ENCODE measurements at regions not wholly inside any gene's neighbourhood (a gene's known extent, or its start where the extent isn't known, plus 50 kb on each side); places are given as distances from the start of the nearest gene placed in this dataset.
"Not testable (repeated sequence)": the region's sequence is repeated elsewhere in the genome, so short reads cannot be mapped to it uniquely, and the experiment has no call there.

DNA sequence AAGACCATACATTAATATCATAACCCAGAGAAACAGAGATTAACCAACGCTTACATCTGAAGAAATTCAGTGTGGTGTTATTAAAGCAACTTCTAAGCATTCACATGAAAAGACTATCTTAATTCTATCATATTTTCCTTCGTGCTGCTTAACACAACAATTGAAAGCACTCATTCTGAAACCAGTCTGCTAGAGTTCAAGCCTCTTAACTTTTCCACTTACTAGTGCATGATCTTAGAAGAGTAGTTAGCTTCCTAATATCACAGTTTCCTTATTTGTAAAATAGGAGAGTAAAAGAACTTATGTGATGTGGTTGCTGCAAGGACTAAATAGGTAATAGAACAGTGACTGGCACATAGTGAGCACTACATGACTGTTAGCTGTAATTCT lies 379.3 kb downstream of the TRIM36 start:
- no peak for ATAC-seq

DNA sequence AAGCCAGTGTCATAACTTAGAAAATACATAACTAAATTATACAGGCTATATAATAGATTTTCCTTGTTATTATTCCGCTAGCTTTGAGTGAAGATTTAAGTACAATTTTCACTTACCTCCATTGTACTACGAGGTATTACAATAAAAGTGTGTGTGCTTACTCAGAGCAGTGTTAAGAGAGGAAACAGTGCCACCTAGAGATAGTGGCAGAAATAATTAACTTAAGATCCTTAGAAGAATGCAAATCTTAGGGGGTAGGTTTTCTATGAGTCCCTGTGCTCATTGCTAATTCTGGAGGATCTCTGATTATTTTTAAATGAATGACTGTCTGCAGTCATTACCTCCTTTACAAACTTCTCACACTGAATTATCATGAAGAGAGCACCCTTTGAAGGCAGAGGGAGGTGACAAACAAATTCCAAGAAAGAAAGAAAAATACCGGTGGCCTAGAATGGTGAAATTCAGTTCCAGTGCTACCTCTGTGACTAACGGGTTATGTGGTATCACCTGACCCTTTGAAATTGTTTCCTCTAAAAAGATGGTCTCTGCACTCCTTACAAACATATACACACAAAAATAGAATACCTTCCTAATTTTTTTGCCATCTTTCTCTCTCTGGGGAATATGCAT lies 379.8 kb downstream of the TRIM36 start:
- peak; percentile 47 for ATAC-seq

DNA sequence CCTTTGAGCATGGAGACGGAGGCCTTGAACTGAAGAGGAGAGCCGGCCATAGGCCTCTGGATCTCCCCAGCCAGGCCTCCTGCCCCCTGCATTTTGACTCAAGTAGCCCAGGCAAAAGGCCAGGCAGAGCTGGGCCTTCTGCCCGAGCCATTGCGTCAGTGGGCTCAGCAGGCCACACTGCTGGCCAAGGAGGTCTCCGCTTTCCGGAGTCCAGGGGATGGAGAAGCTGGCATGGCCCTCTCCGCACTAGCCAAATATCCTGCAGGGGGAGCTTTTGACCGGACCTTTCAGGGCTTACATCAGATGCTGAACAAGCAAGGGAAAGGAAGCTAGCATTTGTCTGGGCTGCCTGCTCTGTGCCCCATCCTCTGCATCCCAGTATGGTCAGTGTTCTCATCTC lies 386.8 kb downstream of the TRIM36 start:
- no peak for ATAC-seq

DNA sequence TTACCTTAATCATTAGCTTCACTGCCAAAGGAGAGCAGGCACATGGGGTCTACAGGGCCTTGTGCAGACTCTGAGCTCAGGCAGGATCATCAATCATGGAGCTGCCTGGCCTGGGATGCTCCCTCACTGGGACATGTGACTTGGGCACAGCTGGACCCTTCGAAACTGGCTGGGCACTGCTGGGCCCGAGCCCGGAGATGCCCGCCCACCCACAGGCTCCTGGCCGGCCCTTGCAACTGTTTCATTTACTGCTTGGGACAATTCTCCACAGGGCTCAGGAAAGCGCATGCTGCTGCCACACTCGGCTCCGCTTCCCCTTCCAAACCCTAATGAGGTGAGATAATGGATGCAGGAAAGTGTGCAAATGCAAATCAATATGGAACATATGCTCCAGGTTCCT lies 387.5 kb downstream of the TRIM36 start:
- ATAC-seq = no peak

DNA sequence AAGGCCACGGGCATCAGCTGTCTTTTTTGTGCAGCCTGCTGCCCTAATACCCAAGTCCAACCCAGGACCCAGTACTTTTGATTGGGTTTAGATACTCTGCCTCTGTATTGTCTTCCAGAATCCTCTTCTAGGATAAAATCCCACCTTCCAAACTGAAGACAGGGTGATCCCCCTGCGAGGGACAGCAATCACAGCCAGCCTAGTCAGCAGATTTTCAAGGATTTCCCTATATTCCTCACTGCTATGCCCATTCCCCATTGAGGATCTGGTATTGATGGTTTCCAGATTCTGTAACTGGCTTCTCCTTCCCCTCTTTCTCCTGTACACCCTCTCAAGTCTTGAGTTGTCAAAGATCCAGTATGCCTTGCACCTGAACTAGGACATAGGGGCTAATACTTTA lies 389.4 kb downstream of the TRIM36 start:
- ATAC-seq = no peak

DNA sequence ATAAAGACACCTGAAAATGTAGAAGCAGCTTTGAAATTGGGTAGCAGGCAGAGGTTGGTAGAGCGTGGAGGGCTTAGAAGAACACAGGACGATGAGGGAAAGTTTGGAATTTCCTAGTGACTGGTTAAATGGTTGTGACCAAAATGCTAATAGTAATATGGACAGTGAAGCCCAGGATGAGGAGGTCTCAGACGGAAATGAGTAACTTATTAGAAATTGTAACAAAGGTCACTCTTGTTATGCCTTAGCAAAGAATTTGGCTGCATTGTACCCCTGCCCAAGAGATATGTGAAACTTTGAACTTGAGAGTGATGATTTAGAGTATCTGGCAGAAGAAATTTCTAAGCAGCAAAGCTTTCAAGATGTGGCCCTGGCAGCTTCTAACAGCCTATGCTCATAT lies 382.5 kb downstream of the KCNN2 start:
- no peak for ATAC-seq

DNA sequence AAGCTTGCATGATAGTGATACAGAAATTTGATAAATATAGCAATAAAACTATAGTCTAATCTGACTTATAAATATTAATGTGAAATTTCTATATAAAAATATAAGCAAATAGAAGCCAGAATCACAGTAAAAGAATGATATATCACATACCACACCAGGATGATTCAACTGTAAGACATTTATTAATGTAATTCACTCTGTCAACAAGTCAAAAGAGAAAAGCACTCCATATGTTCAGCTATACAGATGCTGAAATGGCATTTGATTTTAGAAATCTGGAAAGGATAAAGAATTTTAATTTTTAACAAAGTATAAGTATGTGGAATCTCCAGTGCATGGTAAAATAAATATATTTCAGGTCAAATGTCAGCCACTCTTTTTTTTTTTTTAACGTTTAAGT lies 372.4 kb downstream of the KCNN2 start:
- ATAC-seq = no peak

DNA sequence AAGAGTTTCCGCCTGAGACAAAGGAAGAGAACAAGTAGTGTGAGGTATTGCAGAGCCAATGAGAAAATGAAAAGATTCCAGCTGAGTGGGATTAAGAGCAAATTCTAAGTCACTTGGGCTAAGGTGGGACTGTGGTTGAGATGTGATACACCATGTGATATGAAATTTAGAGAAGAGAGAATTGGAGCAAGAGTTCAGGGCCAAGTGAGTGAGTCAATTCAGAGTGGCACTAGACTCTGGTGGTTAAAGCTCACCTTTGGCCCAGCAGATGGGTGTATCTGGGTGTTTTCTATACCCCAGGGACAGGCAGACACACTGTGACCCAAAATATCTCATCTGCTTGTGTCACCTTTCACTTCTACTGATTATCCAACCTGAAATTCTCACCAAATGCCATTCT lies 368.1 kb downstream of the KCNN2 start:
- ATAC-seq = peak; percentile 8

DNA sequence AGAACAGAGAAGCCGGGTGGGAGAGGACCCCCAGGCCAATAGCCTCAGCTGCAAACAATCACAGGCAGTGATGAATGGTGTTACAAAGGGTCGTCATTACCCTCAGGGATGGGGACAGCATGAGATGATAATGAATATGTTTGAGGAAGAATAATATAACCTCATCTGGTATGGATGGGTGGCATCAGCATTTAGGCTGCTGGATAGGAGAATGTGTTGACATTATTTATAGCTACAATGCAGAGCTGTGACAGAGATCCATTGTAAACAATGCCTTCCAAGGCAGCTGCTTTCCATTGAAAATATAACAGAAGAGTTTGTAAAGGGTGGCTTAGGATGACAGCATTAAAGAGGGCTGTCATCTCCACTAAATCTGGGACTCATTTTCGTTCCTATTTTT lies 365.5 kb downstream of the KCNN2 start:
- no peak for ATAC-seq

DNA sequence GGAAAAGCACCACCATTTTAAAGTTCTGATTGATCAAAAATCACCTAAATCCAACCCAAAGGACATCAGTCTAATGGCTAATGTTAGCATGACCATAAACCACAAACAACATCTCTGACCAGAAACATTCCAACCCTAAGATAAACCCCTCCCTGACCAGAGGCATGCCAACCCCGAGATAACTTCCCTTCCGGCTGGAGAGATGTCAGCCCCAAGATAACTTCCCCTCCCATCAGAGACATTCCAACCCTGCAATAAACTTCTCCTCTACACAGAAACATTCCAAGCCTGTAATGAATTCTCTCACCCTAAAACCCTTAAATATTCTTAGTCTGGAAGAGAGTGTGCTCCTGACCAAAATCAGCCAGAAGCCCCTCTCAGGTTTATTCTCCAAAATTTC lies 364.3 kb downstream of the KCNN2 start:
- ATAC-seq = no peak

DNA sequence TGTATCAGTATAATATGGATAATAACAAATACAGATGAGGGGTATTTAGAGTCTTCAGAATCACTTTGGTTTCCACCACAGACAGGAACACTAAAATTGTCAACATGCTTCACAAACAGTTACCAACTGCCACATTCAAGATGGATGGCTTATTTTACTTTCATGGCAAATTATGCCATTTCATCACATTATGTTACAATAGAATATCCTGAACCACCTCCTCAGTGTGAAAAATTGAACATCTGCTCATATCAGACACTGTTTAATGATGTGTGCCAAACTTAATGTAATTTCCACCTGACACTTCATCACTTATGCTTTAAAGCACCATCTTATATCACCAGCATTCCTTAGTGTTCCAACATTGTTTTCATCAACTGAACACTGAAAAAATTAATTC lies 357.4 kb downstream of the KCNN2 start:
- no peak for ATAC-seq

DNA sequence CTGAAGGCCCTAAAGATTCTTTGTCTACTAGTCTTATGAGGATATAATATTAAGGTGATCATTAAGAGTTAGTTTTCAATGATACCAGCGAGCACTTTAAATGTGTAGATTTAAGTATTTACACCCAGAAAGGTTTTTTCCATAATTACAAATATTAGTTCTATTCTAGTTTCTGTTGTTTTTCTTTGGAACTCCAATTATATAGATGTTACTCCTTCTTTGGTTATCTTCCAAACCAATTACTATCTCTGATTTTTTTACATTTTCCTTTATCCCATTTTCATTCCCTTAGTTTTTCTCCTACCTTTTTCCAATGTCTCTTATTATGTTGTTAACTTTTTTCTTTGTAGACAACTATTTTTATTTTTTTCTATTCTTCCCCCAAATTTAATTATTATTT lies 355.1 kb downstream of the KCNN2 start:
- no peak for ATAC-seq

DNA sequence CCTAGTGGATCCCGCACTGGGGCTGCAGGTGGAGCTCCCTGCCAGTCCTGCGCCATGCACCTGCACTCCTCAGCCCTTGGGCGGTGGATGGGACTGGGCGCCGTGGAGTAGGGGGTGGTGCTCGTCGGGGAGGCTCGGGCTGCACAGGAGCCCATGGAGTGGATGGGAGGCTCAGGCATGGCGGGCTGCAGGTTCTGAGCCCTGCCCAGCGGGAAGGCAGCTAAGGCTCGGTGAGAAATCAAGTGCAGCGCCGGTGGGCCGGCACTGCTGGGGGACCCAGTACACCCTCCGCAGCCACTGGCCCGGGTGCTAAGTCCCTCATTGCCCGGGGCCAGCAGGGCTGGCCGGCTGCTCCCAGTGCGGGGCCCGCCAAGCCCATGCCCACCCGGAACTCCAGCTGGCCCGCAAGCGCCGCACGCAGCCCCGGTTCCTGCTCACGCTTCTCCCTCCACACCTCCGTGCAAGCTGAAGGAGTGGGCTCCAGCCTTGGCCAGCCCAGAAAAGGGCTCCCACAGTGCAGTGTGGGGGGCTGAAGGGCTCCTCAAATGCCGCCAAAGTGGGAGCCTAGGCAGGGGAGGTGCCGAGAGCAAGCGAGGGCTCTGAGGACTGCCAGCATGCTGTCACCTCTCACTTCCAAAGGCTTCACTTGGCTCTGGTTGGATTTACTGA lies 342.5 kb downstream of the KCNN2 start:
- ATAC-seq = not testable (repeated sequence)

DNA sequence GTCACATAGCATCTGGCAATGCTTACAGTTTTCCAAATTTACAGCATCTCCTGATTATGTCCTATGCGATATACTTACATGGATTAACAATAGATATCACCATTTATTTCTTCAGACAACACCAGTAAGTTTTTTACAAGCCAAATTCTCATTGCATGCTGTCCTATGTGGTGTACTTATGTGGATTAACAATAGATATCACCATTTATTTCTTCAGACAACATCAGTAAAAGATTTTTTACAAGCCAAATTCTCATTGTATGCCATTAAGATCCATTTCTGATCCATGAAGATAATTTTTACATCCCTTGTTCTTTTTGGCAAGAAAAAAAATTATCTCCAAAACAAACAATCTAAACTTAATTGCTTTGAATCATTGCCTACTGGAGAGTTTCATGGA lies 340.9 kb downstream of the KCNN2 start:
- no peak for ATAC-seq

DNA sequence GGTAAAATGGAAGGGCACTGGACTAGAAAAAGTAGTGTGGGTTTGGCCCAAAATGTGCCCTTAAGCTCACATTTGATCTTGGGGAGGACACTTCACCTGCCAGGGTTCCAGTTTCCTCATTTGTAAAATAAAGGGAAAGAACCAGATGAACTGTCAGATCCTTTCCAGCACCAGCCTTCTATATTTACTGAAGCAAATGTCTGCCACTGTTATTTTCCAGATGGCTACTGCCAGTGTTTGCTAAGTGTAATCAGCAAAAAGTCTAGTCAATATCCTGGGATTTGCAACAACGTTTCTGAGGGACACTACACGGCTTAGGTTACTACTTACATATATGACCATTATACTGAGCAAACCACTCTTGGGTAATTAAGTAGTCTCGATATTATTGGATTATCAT lies 340.3 kb downstream of the KCNN2 start:
- ATAC-seq = no peak

DNA sequence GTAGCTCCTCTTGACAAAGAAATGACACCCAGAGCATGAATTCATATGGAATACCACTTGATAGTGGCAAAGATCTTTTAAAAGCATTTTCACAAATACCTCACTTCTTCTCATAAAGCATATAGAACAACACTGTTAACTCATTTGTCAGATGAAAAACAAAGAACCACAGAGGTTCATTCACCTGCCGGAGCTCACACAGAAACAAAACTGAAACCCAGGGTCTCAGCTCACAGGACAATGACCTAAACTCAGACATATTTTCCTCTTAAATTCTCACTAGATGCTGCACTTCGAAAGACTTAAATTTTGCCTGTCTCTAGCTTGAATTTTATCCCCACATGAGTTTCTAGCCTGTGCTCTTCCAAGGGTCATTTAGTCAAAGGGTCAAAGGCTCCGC lies 339.0 kb downstream of the KCNN2 start:
- ATAC-seq = no peak

DNA sequence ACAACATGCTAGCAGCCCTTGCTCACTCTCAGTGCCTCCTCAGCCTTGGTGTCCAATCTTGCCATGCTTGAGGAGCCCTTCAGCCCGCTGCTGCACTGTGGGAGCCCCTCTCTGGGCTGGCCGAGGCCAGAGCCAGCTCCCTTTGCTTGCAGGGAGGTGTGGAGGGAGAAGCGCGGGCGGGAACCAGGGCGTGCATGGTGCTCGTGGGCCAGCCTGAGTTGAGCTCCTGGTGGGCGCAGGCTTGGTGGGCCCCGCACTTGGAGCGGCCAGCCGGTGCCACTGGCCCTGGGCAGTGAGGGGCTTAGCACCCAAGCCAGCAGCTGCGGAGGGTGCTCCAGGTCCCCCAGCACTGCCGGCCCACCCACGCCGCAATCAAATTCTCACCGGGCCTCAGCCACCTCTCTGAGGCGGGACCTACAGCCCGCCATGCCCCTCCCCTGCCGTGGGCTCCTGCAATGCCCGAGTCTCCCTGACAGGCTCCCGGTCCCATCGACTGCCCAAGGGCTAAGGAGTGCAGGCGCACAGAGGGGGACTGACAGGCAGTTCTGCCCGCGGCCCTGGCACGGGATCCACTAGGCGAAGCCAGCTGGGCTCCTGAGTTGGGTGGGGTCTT lies 333.5 kb downstream of the KCNN2 start:
- no peak for ATAC-seq

DNA sequence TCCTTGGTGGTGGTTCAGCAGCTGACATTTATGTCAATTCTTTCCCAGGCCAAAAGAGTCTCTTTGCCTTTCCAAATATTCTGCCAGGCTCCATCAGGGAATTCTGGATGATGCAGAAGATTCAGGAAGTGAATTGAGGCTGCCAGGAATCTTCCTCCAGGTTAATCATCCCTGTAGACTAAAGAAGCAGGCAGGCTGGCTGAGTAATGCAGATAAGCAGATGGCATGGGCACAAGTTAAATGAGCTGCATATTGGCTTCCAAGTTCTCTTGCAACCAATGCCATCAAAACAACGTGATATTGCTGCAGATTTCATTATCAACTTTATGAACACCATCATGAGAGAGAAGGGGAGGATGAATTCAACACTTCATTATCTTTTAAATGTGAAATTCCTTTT lies 324.5 kb downstream of the KCNN2 start:
- no peak for ATAC-seq

DNA sequence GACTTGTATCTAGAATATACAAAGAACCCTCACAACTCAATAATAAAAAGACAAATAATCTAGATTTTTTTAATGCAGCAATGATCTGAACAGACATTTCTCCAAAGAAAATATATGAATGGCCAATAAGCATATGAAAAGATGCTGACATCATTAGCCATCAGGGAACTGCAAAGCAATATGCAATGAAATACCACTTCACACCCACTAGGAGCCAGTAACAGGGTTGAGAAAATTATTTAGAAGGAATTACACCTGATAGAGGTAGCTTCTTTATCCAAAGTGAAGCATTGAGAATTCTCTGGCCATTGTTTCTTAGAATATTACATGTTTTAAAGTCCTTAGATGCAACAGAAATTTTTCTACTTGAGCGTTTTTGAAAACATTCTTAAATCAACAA lies 316.9 kb downstream of the KCNN2 start:
- no peak for ATAC-seq

DNA sequence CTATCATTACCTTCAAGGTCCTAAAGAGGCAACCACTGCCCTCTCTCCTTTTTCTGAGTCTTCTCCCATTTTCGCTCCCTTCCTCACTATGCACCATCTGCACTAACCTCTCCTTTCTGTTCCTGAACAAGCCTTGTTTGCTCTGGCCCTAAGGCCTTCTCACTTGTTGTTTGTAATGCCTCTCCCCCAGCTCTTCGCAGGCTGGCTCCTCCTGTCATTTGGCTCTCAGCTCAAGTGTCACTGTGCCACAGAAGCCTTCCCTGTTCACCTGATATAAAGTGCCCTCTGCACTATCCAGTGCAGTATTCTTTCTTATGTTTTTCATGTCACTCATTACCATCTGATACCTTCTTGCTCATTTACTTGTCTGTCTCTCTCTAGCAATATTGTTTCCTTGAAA lies 303.7 kb downstream of the KCNN2 start:
- no peak for ATAC-seq

DNA sequence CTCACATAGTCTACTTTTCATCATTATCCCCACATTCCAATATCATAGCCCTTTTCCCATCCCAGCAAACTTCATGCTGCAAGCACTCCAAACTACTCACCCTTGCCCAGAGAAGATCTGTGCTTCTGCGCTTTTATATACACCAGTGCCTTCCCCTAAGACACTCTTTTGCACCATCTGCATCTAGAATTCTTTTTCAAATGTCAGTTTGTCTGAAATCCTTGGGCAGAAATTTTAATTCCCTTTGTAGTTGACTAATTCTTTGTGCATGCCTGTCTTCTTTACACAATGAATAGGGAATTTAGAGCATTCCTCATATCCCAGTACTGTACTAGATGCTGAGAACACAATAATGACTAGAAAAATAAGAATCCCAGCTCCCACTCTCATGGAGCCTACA lies 298.9 kb downstream of the KCNN2 start:
- ATAC-seq = no peak

DNA sequence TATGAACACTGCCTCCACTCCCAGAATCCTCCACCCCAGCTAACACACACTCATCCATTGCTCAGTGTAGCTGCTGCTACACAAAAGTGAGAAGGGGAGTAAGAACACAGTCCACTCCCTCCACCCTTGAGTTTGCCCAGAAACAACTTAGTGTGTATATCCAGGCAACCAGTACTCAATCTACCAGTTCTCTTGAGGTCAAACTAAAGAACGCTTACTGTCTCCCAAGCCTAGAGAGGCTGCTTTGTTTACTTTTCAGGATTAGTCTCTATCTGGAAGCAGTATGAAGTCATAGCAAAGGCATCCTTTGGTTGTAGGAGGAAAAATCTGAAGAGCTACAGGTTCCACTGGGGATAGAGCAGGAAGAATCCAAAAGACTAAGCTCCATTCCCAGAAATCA lies 296.3 kb downstream of the KCNN2 start:
- no peak for ATAC-seq

DNA sequence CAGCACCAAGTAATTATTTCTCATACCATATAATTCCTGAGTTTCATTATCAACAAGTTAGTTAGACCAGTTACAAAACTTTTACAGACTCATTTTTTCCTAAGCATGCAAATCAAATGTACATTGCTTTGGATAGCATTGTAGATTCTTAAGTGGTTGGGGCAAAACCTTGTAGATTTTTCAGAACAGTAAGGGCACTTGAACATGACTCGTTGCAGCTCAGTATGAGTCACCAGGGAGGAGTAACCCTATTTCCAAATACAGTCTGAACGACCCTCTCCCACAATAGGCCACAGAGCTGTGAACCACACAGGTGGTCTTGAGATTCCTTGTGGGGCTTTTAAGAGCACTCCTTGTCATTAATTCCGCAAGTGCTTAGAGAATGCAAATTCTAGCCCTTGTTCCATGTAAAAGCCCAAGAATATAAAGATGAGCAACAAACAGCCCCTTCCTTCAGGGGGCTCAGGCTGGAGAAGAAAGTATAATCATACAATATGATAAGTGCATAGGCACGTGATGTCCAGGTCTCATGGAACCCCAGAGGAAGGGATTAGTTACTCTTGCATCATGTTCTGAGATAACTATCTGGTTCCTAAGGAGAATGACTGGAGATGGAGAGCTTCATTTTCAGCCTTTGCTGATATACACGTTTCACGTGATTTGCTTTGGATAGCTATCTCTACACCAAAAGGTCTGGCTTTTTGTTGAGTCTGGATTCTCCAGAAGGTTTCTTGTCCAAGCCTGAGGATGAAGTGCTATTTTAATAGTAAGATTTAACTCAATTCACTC lies 295.7 kb downstream of the KCNN2 start:
- ATAC-seq = no peak

DNA sequence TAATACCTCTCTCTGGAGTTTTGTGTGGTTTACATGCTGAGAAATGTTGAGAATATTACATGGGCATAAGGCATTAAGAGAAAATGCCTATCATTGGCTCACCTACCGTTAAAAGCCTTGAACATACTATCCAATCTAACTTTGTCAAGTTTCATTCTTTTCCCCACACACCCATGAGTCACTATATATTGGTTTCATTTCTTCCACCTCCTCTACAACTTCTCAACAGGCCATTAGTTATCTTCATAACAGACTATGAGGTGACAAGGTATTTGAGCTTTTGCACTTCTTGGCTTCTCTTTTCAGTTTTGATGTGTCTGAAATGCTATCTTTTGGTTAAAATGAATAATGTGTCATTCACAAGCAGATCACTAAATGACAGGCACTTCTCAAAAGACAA lies 288.0 kb downstream of the KCNN2 start:
- no peak for ATAC-seq

Data from esophagus mucosa (tissue), 1 donor.